ENCODE measurements at regions not wholly inside any gene's neighbourhood (a gene's known extent, or its start where the extent isn't known, plus 50 kb on each side); places are given as distances from the start of the nearest gene placed in this dataset.
"Not testable (repeated sequence)": the region's sequence is repeated elsewhere in the genome, so short reads cannot be mapped to it uniquely, and the experiment has no call there.

DNA sequence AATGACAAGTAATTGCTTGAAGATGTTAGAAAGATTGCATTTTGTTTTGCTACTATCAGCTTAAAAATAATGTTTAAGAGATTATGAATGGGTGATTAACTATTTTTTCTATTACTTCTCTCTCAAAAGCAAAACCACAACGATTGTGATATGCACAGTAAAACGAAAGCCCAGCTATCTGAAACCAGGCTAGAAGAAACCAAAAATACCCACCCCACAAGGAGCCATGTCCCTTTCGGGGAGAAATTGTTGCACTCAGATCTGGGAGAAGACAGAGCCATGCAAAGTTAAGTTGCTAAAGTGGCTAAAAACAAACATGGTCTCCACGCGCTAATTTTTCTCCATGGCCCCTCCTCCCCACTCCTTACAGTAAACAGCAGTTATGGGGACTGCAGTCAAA, 173.6 kb downstream of the RPS24 start:
- DNase-seq (ENCODE audit: extremely low read depth, low read depth), result no peak

DNA sequence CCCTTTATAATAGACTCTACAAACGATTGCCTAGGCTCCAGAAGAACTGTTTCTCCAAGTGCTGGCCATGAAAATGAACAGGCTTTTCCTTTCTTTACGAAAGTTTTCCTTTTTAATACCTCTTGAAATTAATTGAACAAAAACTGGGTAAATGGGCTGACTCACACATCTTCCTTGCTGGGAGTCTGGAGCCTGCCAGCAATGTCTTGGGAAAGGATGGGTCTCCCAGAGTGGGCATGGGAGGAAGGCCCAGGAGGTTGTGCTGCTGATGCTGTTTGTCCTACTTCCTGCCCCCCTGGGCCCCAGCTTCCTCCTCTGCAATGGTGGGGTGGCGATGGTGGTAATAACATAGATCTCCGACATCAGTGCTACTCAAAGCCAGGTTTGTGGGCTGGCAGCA, 174.1 kb downstream of the RPS24 start:
- DNase-seq (ENCODE audit: extremely low read depth, low read depth), result no peak

DNA sequence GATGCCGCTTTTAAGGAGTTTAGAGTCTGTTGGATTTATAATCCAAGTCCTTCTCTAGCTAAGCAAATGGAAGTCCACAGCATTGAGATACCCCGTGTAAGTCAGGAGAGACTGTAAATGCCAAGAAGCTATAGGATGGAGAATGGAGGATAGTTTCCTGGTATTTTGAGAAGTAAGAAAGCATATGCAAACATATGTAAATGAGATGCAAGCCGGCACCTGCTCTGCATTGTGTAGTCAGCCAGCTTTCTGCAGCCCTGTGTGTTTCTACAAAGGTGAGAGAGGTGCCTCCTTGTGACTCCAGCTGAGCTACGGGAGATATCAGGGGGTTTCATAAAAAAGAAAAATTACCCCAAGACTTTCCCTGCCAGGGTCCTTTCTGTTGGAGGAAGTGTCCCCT, 176.3 kb downstream of the RPS24 start:
- DNase-seq (ENCODE audit: extremely low read depth, low read depth), result no peak

DNA sequence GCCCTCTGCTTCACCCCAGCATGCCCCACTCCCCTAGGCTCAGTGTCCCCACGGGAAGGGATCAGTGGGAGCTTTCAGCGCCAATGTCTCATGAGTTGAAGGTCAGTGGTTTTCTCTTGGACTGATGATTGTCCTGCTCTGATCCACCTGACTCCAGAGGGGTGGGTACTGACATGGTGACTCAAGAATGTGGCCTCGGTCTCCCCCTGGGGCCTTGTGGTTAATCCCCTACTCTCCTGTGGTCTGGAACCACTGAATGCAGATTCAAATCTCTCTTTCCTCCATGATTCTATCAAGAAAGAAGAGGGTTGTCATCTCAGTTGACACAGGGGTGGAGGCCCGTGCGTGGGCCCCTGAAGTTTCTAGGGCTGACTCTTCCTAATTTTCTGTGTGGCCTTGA, 176.9 kb downstream of the RPS24 start:
- DNase-seq (ENCODE audit: extremely low read depth, low read depth), result no peak

DNA sequence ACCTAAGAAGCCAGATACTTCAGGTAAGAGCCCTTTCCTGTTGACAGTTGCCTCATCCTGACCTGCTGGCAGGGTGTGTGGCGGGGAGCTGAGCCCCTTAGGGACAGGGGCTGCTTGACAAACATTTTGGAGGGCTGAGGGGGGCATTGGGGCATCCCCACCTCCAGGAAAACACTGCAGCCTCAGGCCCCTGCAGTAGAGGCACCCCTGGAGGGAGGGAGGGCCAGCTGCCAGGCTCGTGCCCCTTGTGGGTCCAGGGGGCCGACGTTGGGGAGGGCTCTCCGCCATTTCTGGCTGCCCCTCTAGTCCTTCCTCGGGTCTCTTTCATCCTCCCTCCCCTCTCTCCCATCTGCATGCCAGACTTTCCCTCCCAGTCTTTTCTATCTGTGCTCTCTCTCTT, 177.3 kb downstream of the RPS24 start:
- no peak for DNase-seq (ENCODE audit: extremely low read depth, low read depth)

DNA sequence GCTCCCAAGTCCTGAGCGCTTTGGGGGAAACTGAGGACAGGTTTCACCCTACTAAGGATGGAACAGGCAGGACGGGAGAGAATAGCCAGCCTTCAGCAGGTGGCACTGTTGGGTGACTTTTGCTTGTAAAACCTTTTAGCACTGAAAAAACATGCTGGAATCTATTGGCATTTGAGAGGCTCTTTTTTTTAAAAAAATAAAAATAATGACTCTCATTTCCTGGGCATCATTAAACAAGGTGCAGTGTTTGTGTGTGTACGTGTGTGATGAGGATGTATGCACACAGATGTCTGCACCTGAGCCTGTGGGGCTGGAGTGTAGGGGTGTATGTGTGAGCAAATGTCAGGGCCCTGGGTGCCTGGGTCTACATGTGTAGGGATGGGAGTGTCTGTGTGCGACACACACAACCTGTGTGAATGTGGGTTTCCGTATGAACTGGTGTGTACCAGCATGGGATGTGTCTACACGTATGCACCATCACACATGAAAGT, 177.9 kb downstream of the RPS24 start:
- DNase-seq (ENCODE audit: extremely low read depth, low read depth), result peak; percentile 38

DNA sequence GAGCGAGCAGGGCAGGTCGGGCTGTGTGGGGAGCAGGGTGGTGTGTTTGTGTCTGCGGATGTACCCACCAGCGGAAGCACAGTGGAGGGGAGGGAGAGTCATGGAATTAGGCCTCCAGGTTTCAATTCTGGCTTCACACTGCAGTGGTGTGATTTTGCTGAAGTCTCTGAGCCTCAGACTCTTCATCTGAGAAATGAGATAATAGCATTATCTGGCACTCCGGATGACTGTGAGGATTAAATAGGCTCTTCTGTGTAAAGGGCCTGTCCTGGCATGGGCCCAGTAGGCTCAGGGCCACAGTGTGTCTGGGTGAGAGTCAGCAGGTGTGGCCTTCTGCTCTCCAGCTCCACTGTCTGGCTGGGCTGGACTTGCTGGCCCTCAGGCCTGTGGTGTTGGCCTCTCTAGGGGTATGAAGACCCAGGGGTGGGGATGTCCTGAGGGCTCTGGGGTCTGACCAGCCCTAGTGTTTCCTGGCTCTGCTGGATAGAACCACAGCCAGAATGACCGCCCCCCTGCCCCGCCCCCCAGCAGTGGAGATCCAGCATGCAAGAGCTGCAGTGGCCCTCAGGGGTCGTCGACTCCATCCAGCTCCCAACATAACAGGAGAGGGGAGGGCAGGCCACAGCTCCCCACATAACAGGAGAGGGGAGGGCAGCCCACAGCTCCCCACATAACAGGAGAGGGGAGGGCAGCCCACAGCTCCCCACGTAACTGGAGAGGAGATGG, 178.6 kb downstream of the RPS24 start:
- DNase-seq (ENCODE audit: extremely low read depth, low read depth), result no peak

DNA sequence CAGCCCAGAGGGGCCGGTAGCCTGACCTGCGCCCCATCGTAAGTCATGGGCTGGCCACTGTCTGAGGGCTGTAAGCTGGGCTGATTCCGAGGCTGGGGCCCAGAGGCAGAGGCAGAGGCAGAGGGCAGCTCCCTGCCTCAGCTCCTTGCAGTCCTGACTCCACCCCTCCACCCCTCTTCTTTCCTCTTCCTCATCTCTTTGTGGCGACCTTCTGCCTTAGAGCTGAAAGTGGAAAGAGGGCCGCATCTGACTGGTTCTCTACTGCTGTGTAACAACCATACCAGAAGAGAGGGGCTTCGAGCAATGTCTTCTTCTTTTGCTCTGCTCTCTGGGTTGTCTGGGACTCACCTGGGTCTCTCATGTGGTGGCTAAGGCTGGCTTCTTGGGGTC, 179.1 kb downstream of the RPS24 start:
- no peak for DNase-seq (ENCODE audit: extremely low read depth, low read depth)

DNA sequence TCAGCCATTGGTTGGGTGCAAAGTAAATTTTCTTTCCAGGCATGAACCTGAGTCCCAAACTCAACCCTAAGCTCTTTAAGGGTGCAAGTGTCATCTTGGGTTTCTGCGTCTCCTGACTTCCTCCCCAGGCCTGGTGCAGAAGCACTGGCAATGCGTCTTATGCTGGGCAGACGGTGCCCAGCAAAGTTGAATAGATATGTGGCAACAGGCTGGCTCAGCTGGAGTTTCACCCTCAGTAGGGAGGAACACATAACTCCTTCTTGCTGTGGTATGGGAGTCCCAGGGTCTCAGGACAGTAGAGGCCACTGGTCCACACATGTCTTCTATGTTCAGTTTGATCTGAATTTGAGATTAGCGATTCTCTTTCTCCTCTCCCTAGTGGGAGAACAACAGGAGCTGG, 181.3 kb downstream of the RPS24 start:
- DNase-seq (ENCODE audit: extremely low read depth, low read depth), result no peak

DNA sequence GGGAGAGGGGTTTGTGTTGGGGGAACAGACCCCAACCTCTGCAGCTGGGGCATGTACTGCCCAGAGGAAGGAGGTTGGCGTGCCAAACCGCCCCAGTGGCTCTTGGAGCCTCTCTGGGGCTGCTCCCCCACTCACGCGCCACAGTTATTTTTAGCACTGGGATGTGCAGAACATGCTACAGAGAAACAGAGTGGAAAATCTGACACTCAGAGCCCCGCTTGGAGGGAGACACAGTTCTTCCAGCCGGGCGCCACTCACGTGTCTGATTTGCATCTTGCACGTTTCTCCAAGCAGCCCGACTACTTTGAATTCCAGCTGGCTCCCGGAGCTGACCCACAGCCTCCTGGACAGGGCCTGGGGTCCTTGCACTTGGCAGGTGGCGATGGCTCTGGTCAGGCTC, 182.0 kb downstream of the RPS24 start:
- no peak for DNase-seq (ENCODE audit: extremely low read depth, low read depth)

DNA sequence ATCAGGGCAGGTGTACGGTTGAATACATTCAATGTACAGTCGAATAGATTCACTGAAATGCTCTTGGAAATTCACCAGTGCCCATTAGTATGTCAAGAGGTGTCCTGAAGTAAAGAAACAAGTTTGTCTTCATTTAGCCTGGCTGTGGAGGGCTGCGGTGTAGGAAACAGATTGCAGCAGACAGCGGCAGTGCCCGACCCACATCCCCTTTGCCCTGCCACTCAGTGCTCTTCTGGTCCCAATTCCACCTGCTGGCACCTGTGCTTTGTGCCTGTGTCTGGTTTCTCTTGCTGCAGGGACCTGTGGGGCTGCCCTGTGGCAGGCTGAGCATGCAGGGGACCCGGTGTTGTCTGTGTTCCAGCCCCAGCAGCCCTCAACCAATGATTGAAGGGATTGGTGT, 183.7 kb downstream of the RPS24 start:
- DNase-seq (ENCODE audit: extremely low read depth, low read depth), result no peak

DNA sequence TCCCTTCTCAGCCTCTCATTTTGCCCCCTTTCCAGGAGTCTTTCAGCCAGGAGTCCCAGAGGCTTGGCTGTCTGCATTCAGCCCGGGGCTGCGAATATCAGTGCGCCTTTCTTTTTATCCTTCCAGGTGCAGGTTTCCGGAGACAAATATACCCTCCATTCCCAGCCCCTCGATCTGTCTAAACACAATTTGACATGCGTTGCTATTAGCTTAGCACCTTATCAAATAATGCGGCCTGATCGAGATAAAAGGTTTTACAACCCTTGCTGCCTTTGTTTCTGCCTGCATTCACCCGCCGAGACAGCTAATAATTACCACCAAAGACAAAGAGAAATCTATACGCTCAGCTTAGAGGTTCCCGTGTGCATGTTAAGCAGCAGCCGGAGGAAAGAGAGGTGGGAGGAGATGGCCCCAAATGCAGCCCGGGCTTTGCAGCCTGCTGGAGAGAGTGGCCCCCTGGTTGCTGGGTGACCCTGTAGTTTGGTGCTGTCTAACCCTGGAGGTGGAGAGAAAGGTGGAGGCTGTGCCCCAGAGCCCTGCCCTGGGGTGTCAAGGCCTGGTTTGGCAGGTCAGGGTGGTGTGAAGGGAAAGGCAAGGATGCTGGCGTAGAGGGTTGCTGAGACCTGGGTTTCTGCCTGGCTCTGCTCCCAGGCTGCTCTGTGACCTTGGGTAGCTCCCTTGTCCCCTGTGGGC, 185.3 kb downstream of the RPS24 start:
- no peak for DNase-seq (ENCODE audit: extremely low read depth, low read depth)

DNA sequence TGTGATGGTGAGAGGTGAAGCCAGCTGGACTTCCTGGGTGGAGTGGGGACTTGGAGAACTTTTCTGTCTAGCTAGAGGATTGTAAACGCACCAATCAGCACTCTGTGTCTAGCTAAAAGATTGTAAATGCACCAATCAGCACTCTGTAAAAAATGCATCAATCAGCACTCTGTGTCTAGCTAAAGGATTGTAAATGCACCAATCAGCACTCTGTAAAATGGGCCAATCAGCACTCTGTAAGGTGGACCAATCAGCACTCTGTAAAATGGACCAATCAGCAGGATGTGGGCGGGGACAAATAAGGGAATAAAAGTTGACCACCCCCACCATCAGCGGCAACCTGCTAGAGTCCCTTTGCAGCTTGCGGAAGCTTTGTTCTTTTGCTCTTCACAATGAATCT, 185.9 kb downstream of the RPS24 start:
- not testable (repeated sequence) for DNase-seq (ENCODE audit: extremely low read depth, low read depth)

DNA sequence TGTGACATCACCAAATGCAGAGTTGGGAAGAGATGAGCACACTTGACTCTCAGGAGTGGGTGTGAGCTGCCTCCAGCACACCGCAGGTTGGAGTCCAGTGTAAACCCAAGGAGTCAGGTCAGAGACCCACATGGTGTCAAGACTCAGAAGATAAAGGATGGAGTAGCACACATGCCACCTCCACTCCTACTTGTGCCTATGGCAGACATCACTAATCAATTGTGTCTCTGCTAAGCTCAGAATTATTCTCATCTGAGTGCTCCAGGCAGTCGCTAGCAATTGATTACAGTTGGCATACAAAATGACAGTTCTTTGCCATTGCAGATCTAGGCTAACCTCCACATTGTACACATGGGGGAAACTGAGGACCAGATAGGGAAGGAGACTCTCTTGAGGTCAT, 187.1 kb downstream of the RPS24 start:
- DNase-seq (ENCODE audit: extremely low read depth, low read depth), result no peak

DNA sequence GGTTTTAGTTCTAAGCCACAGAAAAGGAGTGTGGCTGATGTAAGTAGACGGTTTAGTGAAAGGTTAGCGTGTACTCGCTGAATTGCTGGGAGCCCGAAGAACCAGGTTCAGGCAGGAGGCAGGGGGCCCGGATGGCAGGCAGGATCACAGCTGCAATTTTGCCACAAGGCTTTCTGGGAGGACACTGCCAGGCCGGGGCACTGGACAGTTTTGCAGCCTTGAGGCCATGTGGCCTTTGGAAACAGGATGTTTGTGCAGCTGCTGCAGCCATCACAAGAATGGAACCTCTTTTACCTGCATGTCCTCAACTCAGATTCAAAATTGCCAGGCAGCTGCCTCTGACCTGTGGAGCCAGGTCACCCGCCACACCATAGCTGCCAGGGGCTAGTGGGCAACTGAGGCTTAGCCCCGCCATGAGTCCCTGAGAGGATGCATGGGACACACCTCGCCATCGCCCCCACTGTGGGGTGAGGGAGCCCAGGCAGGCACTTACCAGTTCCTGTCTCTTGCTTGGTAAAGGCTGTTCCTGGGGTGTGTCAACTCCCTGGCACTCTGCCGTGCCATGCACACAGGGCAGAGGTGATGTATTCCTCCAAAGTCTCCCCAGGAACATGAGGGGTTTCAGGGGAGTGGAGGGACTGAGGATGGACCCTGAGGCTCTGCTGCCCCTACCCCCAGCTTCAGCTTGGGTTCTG, 188.6 kb downstream of the RPS24 start:
- no peak for DNase-seq (ENCODE audit: extremely low read depth, low read depth)

DNA sequence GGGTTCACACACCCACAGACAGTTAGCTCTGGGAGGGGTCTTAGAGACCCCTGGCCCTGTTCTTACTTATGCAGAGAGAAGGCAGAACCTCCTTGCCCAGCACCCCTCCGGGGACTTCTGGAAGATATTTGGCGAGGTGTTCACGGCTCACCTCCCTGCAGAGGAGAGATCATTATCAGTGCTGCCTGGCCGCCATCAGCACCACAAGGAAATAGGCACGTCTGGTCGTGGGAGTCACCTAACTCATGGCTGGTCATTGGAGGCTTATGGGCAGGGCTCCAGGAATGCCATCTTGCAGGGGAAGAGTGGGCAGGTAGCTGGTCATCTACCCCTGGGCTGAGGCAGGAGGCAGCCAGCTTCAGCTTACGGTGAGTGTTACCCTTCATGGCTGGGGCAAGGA, 189.4 kb downstream of the RPS24 start:
- DNase-seq (ENCODE audit: extremely low read depth, low read depth), result no peak

DNA sequence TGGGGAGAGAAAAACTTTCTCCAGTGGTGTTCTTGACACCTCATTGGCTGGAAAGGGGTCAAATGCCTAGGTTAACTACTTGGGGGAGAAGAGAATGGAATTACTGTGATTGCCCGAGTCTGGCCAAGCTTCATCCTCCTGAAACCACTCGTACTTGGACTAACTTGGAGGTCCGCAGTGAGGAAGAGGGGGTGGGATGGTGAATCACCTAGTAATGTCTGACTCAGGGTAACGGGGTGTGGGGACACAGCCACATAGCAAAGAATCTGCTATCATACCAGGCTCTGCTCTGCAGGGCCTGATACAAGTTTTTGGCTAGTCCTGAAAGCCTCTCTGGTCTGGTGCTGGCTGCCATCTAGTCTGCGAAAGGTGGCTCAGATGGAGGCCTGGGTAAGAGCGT, 190.9 kb downstream of the RPS24 start:
- no peak for DNase-seq (ENCODE audit: extremely low read depth, low read depth)

DNA sequence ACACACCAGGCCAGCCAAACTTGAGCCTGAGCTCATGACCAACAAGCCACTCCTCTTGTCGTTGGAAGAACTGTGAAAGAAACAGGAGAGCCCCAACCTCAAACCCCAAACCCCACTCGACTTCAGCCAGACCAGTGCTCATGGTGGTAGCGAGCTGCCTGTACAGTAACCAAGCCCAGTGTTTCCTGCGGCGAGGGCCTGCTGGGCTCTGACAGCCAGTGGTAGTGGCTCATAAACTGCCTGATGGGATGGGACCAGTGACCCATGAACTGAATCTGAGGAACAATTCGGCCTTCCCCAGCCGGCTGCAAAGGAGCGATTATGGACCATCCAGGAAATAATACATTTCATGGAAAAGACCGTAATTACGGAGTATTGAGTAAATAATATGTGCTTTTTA, 191.9 kb downstream of the RPS24 start:
- DNase-seq (ENCODE audit: extremely low read depth, low read depth), result no peak

DNA sequence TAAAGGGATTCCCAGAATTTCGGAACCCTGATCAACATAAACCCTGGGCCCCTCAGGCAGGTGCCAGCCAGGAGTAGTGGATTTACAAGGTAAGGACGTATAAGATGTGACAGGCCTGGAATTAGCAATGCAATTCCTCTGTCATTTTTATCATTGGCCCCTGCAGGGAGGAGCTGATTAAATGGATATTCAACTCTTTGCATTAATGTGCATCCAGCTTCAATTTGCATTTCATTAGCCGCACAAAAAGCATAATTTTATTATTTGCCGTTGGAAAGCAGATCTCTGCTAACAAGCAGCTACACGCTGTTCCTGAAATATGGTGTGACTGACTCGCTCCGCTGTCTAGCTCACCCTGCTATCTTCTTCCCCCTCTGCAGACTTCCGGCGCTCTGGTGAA, 195.8 kb downstream of the RPS24 start:
- DNase-seq (ENCODE audit: extremely low read depth, low read depth), result no peak

DNA sequence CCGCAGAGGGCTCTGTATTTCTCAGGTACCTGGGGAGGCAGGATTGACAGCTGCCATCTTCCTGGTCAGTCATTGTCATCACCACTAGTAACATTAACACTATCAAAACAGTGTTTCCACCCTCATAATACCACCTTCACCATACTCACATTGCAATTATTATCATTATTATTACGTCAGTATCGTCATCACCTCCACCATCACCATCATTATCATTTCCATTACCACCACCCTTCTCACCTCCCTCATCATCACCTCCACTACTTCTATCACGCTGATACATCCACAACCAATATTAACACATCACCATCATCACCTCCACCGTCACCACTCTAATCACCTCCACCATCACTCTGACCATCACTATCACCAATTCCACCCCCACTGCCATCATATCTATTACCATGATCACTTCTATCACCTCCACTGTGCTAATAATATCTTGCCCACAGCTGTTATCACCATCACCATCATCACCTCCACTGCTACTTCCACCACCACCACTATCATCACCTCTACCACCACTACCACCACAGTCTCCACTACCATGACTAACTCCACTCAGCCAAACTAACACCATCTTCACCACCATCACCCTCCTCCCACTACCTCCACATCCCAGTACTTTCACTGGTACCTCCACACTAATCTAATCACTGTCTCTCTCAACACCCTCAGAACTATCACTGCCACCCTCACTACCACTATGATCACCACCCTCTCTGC, 196.4 kb downstream of the RPS24 start:
- DNase-seq (ENCODE audit: extremely low read depth, low read depth), result no peak

DNA sequence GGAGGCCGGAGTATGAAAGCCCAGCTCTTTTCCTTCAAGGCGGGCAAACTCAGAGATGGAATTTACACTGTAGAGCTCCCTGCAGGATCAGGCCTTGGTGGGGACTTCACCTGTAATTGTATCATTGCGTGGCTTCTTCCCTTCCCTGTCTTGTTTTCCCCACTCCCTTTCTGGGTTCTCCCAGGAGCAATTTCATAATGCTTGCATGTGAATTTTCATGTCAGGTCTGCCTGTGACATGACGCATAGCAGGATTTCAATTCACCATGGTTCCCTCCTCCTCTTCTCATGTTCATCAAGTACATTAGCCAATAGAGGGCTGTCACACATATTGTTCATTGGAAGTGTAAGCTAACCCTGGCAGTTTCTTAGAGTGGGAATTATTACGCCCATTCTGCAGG, 197.7 kb downstream of the RPS24 start:
- no peak for DNase-seq (ENCODE audit: extremely low read depth, low read depth)
